KMS-11 (cell line): ENCODE measurements at regions not wholly inside any gene's neighbourhood (a gene's known extent, or its start where the extent isn't known, plus 50 kb on each side); places are given as distances from the start of the nearest gene placed in this dataset.
"Not testable (repeated sequence)": the region's sequence is repeated elsewhere in the genome, so short reads cannot be mapped to it uniquely, and the experiment has no call there.

ENCODE experiments used
- H2AFZ ChIP-seq: fragments of 200-600 bp; sonication (generic); 2 replicates; pipeline ENCODE4 v1.6.1; 2016; ENCODE audit warnings: antibody characterized with exemption, mixed run types, low read depth
- H3K27ac ChIP-seq: fragments of 200-600 bp; sonication (generic); 2 replicates; pipeline ENCODE4 v1.6.1; 2016; ENCODE audit warnings: mild to moderate bottlenecking, mixed run types
- H3K27me3 ChIP-seq: fragments of 200-600 bp; sonication (generic); 2 replicates; pipeline ENCODE4 v1.6.1; 2017; ENCODE audit warnings: mild to moderate bottlenecking, low read depth, mixed run types, moderate library complexity; ENCODE audit not compliant: insufficient read depth
- H3K36me3 ChIP-seq: fragments of 200-600 bp; sonication (generic); 2 replicates; pipeline ENCODE4 v1.6.1; 2017; ENCODE audit warnings: mild to moderate bottlenecking, mixed run types; ENCODE audit not compliant: insufficient read depth
- H3K4me1 ChIP-seq: fragments of 200-600 bp; sonication (generic); 2 replicates; pipeline ENCODE4 v1.6.1; 2016; ENCODE audit warnings: mild to moderate bottlenecking, low read depth, mixed run types; ENCODE audit not compliant: poor library complexity, severe bottlenecking
- H3K4me2 ChIP-seq: fragments of 200-600 bp; sonication (generic); 2 replicates; pipeline ENCODE4 v1.7.0; 2016; ENCODE audit warnings: mild to moderate bottlenecking, mixed run types
- H3K4me3 ChIP-seq: fragments of 200-600 bp; sonication (generic); IDR thresholded peaks from 2 replicates; pipeline ENCODE4 v1.6.1; 2017; ENCODE audit warnings: low read depth, low read length, mixed read lengths; ENCODE audit not compliant: insufficient read depth
- H3K79me2 ChIP-seq: fragments of 200-600 bp; sonication (generic); 2 replicates; pipeline ENCODE4 v1.6.1; 2016; ENCODE audit warnings: low read depth, mixed run types; ENCODE audit not compliant: insufficient read depth
- H3K9ac ChIP-seq: fragments of 200-600 bp; sonication (generic); 2 replicates; pipeline ENCODE4 v1.6.1; 2016; ENCODE audit warnings: mild to moderate bottlenecking, mixed run types
- H4K20me1 ChIP-seq: fragments of 200-600 bp; sonication (generic); 2 replicates; pipeline ENCODE4 v1.6.1; 2016; ENCODE audit warnings: mild to moderate bottlenecking, mixed run types; ENCODE audit not compliant: insufficient read depth
- CTCF ChIP-seq: fragments of 200-600 bp; sonication (generic); conservative IDR thresholded peaks from 2 replicates; pipeline ENCODE4 v1.6.1; 2017; ENCODE audit warnings: low read depth, mild to moderate bottlenecking, antibody characterized with exemption, low read length, moderate library complexity, mixed read lengths

GRCh38 chr1:221594576-221594975, 147.3 kb downstream of the DUSP10 start:
- H3K27ac ChIP-seq: no peak overlapping the region
- H3K4me2 ChIP-seq: no peak overlapping the region
- TF ChIP-seq CTCF: no peak
- H3K27me3 ChIP-seq: no peaks in the 10 kb centered on the region
- no peaks in the 10 kb centered on the region for H4K20me1 ChIP-seq
- H3K36me3 ChIP-seq: no peaks in the 10 kb centered on the region
- H2AFZ ChIP-seq: no peak overlapping the region
- H3K4me1 ChIP-seq: no peaks in the 10 kb centered on the region
- no peak overlapping the region for H3K4me3 ChIP-seq
- no peaks in the 10 kb centered on the region for H3K79me2 ChIP-seq
- H3K9ac ChIP-seq: no peak overlapping the region

- TF ChIP-seq CTCF: no peak
- H2AFZ ChIP-seq: no peak overlapping the region
- H4K20me1 ChIP-seq: no peaks in the 10 kb centered on the region
- no peaks in the 10 kb centered on the region for H3K79me2 ChIP-seq
- no peak overlapping the region for H3K4me3 ChIP-seq
- no peak overlapping the region for H3K9ac ChIP-seq
- no peak overlapping the region for H3K27ac ChIP-seq
- peaks cover 6% of the 10 kb centered on the region for H3K4me1 ChIP-seq
- no peak overlapping the region for H3K4me2 ChIP-seq
- no peaks in the 10 kb centered on the region for H3K36me3 ChIP-seq
- no peaks in the 10 kb centered on the region for H3K27me3 ChIP-seq
These were observed 143.8 kb downstream of the DUSP10 start for GRCh38 chr1:221598122-221598521.

GRCh38 chr1:221601166-221601565, 140.7 kb downstream of the DUSP10 start:
- TF ChIP-seq CTCF: no peak
- H3K36me3 ChIP-seq: no peaks in the 10 kb centered on the region

DNA sequence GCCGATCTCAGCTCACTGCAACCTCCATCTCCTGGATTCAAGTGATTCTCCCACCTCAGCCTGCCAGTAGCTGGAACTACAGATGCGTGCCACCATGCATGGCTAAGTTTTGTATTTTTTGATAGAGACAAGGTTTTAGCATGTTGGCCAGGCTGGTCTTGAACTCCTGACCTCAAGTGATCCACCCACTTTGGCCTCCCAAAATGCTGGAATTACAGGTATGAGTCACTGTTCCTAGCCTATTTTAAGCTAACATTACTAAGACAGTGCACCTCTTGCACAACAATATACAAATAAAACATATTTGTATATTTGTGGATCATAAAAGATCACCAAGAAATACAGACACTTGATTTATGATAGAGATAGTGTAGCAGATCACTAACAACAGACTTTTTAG, 139.1 kb downstream of the DUSP10 start:
- Histone ChIP-seq H4K20me1 (no peaks in the 10 kb centered on the region), H3K9ac (no peak overlapping the region), H3K79me2 (no peaks in the 10 kb centered on the region), H3K4me3 (no peak overlapping the region), H2AFZ (no peak overlapping the region), H3K27me3 (no peaks in the 10 kb centered on the region), H3K27ac (no peak overlapping the region), H3K36me3 (no peaks in the 10 kb centered on the region), H3K4me1 (peaks cover 6% of the 10 kb centered on the region), H3K4me2 (no peak overlapping the region)
- TF ChIP-seq CTCF: no peak

More at GRCh38 chr1:221601166-221601565, 140.7 kb downstream of the DUSP10 start:
- Histone ChIP-seq H3K9ac (no peak overlapping the region), H3K27ac (no peak overlapping the region), H3K4me2 (no peak overlapping the region), H3K27me3 (no peaks in the 10 kb centered on the region), H2AFZ (no peak overlapping the region), H3K4me1 (peaks cover 6% of the 10 kb centered on the region), H4K20me1 (no peaks in the 10 kb centered on the region), H3K79me2 (no peaks in the 10 kb centered on the region), H3K4me3 (no peak overlapping the region)

DNA sequence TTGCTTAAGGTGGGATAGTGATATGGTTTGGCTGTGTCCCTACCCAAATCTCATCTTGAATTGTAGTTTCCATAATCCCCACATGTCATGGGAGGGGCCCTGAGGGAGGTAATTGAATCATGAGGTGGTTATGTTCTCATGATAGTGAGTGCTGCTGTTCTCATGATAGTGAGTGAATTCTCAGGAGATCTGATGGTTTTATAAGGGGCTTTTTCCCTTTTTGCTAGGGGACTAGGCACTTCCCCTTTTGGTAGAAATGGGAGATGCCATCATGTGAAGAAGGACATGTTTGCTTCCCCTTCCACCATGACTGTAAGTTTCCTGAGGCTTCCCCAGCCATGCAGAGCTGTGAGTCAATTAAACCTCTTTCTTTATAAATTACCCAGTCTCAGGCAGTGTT, 137.5 kb downstream of the DUSP10 start:
- H3K36me3 ChIP-seq, H3K4me2 ChIP-seq, H3K9ac ChIP-seq, H2AFZ ChIP-seq, H3K79me2 ChIP-seq, H3K4me3 ChIP-seq, H3K27me3 ChIP-seq, H3K27ac ChIP-seq, H4K20me1 ChIP-seq, H3K4me1 ChIP-seq: not testable (repeated sequence)
